HUDEP-2 (cell line): ENCODE measurements at regions not wholly inside any gene's neighbourhood (a gene's known extent, or its start where the extent isn't known, plus 50 kb on each side); places are given as distances from the start of the nearest gene placed in this dataset.
A peak's percentile ranks its signal among the peaks of the same experiment; 100 is the strongest.

Experiments
- DNase-seq, 76 experiments: peaks; one replicate each; lab custom pipeline; 2025; ENCODE audit not compliant: unreplicated experiment in 76 of 76; lab: John Stamatoyannopoulos, UW

- DNase-seq: no peak
These were observed 132.2 kb upstream of the SLC24A5 start for GRCh38 chr15:47988564-47988963.

GRCh38 chr15:47990821-47991220 lies 130.0 kb upstream of the SLC24A5 start:
- DNase-seq: no peak

DNA sequence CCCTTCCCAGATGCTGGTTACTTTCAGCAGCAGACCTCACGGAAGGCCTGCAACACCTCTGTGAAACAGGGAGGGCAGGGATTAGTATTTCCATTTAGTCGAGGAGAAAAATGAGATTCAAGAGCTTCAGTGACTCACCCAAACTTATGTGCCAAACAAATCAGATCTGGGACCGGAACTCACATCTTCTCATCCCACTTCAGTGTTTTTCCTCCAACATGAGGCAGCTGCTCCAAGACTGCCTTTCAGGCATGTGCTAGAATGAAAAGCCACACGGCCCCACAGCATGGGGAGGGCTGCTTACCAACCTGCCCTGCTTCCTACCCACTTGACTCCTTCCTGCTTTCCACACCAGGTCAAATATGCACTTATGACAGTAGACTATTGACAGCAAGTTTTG lies 129.4 kb upstream of the SLC24A5 start:
- no peak for DNase-seq

GRCh38 chr15:47993051-47993450 lies 127.7 kb upstream of the SLC24A5 start:
- no peak for DNase-seq

GRCh38 chr15:47997195-47998080 lies 123.4 kb upstream of the SLC24A5 start:
- no peak for DNase-seq

DNA sequence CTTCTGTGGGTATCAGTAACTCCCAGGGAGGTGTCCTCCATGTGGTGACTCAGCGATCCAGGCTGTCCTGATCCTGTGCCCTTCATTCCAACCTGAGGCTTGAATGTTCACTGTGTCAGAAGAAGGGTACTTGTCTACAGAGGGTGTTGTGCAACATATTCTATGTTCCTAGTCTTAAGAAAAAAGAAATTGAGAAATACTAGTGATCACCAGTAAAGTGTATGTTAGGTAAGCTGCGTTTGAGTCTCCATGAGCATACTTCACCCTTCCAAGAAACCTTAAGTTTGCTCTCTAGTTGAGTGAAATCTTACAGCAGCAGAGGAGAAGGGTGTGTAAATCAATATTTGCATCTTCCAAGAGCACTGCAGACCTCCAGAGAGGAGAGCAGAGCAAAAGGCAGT lies 122.2 kb upstream of the SLC24A5 start:
- DNase-seq: no peak

GRCh38 chr15:48001393-48002039 lies 119.3 kb upstream of the SLC24A5 start:
- no peak for DNase-seq

DNA sequence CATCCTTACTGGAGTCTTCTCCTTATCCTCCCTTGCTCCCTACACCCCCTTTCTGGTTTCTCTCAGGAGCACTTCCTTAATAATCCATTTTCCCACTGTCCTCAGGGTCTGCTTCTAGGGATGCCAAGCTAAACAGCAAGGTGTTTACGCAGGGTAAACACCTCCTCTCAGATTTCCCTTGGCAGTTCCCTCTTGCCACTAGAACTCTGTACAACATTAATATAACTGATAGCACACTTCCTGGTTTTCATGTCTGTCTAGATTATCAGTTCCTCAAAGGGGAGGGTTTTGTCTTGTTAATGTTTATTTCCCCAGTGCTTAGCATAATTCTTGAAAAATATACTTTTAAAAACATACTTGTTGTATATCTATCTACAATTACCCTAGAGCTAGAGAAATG lies 118.0 kb upstream of the SLC24A5 start:
- no peak for DNase-seq

- no peak for DNase-seq
These were observed 117.3 kb upstream of the SLC24A5 start for GRCh38 chr15:48003441-48003840.

- no peak for DNase-seq
These were observed 115.7 kb upstream of the SLC24A5 start for GRCh38 chr15:48005077-48005476.

GRCh38 chr15:48006031-48006511 lies 114.7 kb upstream of the SLC24A5 start:
- DNase-seq: no peak

- no peak for DNase-seq
These were observed 110.5 kb upstream of the SLC24A5 start for GRCh38 chr15:48010316-48010715.

- no peak for DNase-seq
These were observed 108.6 kb upstream of the SLC24A5 start for GRCh38 chr15:48012191-48012590.

GRCh38 chr15:48016865-48017264 lies 103.9 kb upstream of the SLC24A5 start:
- DNase-seq: no peak

DNA sequence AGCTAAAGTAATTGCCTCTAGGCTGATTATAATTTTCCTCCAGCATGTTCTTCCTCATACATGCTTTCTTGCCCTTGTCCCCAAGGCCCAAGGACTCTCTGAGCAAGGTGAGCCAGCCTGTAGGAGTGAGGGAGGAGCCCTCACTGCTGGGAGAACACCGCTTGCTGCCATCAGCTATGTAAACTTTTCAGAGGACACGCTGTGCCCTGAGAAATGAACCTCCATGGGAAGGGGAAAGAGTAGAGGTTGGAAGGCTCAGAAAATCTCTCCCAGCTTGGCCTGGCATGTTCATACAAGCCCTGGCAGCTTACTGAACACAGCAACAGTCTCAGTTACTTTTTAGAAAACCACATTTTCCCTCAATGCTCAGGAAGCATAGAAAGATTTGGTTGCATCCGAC lies 103.0 kb upstream of the SLC24A5 start:
- DNase-seq: no peak

DNA sequence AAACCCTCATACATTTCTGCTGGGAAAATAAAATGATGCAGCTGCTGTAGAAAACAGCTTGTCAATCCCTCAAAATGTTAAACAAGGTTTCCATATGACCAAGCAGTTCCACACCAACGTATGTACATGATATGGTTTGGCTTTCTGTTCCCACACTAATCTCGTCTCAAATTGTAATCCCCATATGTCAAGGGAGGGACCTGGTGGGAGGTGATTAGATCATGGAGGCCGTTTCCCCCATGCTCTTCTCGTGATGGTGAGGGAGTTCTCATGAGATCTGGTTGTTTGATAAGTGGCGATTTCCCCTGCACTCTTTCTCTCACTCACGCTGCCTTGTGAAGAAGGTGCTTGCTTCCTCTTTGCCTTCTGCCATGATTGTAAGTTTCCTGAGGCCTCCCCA lies 100.6 kb upstream of the SLC24A5 start:
- peak in 6 of 76 experiments; percentile 2 to 37 (median 6) for DNase-seq

DNA sequence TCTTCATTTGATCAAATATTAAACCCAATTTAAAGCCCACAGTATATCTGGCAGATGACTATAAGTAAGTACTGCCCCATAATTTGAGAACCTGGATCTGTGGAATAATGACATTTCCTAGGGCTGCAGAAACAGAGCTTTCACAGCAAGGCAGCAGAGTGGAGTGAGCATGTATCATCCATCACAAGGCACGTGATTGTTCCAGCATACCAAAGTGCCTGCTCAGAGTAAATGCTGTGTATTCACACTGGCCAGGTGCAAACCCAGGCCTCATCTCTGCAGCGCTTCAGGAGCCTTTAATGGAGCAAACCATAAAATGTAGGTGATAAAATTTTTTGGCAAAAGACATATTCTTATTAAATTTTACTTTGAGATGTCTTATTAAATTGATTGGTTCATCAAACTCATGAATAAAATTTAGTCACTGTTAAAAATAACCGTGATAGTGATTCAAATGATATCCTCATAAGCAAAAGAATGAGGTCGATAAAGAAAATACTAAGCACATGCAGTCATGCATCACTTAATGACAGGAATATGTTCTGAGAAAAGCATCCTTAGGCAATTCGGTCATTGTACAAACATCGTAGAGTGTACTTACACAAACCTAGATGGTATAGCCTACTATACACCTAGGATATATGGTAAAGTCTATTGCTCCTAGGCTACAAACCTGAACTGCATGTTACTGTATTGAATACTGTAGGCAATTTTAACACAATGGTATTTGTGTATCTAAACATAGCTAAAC lies 99.3 kb upstream of the SLC24A5 start:
- no peak for DNase-seq

- DNase-seq: no peak
These were observed 95.7 kb upstream of the SLC24A5 start for GRCh38 chr15:48025118-48025517.

DNA sequence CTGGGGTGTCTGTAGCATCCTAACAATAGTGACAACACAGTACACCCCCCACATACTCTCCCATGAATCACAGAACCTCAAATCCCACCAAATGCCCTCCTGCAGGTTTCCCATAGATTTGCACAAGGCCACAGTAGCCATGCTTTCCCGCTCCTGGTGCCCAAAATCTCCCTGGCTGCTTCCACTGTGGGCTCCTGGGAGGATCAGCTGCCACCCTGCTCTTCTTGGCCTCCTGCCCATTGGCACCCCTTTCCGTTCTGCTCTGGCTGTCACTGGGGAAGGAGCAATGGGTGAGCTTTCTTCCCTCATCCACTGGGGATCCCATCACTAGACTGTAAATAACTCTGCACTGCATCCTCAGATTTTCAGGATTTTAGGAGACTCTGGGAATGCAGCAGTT lies 92.1 kb upstream of the SLC24A5 start:
- DNase-seq: no peak

- DNase-seq: no peak
These were observed 91.1 kb upstream of the SLC24A5 start for GRCh38 chr15:48029642-48030041.

DNA sequence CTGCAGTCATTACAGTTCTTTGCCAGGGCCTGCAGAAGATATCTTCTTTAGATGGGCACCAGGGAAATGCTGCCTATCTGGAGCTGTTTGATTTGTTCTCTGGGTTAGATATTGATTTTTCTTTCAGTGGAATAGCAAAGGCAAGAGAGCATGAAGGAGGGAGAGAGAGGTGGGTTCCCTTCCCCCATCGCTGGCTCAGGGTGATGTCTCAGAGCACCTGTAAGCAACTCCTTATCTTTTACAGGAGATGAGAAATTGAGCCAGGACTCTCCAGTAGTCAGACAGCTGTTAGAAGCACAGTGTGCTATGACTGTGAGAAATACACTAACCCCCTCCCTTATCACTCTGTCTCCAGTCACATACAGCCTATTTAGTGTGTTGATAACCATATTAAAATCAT lies 89.3 kb upstream of the SLC24A5 start:
- no peak for DNase-seq
